ENCODE measurements at regions not wholly inside any gene's neighbourhood (a gene's known extent, or its start where the extent isn't known, plus 50 kb on each side); places are given as distances from the start of the nearest gene placed in this dataset.
"Not testable (repeated sequence)": the region's sequence is repeated elsewhere in the genome, so short reads cannot be mapped to it uniquely, and the experiment has no call there.

DNA sequence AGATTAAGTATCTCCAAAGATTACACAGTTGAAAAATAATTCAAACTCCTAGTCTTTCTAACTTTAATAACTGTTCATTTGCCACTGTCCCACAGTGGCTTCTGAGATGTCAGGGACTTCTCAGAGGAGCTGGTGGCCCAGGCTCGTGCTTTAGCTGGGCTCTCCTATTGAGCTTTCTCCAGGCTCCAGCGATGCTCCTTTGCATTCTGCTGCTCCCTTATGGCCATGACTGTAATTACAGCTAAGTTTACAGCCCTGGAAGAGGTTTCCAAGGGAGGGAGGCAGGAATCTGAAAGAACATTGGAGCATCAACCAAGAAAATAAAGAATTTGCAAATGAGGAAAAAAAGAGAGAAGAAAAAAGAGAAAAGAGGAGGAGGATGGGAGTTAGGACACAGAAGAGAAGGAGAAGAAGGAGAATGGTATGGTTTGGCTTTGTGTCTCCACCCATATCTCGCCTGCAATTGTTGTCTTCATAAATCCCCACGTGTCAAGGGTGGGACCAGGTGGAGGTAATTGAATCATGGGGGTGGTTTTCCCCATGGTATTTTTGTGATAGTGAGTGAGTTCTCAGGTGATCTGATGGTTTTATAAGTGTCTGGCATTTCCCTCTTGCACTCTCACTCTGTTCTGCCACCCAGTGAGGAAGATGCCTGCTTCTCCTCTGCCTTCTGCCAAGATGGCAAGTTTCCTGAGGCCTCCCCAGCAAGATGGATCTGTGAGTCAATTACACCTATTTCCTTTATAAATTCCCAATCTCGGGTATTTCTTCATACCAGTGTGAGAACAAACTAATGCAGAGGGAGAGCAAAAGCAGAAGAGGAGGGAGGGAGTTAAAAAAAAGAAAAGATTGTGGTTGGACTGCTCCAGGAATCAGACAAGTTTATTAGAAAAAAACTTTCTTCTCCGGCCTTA, 857.0 kb downstream of the KCNA4 start:
- intact Hi-C loops (cut with micrococcal nuclease): no loop called here
- H3K4me3 ChIP-seq (ENCODE audit: control extremely low read depth in 1 of 5, extremely low read depth in 1 of 5, insufficient read depth in 1 of 5, low read depth in 2 of 5, low read length in 4 of 5): no peak overlapping the region
- ChIA-PET POLR2A (no interaction called here), CTCF (no interaction called here)
- no peaks in the 10 kb centered on the region for H3K9me3 Mint-ChIP-seq (ENCODE audit: insufficient read depth)
- WGBS (ENCODE audit: insufficient coverage): 50% methylated on average over 4 of the region's 6 CpGs
- no peaks in the 10 kb centered on the region for H4K20me1 ChIP-seq (ENCODE audit: control insufficient read depth, insufficient read depth, low read length, poor library complexity, severe bottlenecking)
- H3K27ac ChIP-seq (ENCODE audit: low read length in 2 of 2): no peak overlapping the region
- H3K9me3 ChIP-seq (ENCODE audit: control extremely low read depth in 1 of 3, control insufficient read depth in 2 of 3, insufficient read depth in 1 of 3, low read length in 2 of 3): no peaks in the 10 kb centered on the region
- TF ChIP-seq EZH2 (IDR thresholded peaks at IDR 0.05; ENCODE audit: borderline replicate concordance, insufficient read depth, low read depth, low read length, poor library complexity, severe bottlenecking): no peak
- TF ChIP-seq, protein P1, sequence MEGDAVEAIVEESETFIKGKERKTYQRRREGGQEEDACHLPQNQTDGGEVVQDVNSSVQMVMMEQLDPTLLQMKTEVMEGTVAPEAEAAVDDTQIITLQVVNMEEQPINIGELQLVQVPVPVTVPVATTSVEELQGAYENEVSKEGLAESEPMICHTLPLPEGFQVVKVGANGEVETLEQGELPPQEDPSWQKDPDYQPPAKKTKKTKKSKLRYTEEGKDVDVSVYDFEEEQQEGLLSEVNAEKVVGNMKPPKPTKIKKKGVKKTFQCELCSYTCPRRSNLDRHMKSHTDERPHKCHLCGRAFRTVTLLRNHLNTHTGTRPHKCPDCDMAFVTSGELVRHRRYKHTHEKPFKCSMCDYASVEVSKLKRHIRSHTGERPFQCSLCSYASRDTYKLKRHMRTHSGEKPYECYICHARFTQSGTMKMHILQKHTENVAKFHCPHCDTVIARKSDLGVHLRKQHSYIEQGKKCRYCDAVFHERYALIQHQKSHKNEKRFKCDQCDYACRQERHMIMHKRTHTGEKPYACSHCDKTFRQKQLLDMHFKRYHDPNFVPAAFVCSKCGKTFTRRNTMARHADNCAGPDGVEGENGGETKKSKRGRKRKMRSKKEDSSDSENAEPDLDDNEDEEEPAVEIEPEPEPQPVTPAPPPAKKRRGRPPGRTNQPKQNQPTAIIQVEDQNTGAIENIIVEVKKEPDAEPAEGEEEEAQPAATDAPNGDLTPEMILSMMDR (IDR thresholded peaks at IDR 0.05): no peak
- ATAC-seq (ENCODE audit: low read depth) (no peak), DNase-seq (no peak)
- H3K27me3 Mint-ChIP-seq: no peaks in the 10 kb centered on the region
- no peaks in the 10 kb centered on the region for H3K79me2 ChIP-seq (ENCODE audit: control insufficient read depth, insufficient read depth, low read length)
- H3K4me1 Mint-ChIP-seq: no peaks in the 10 kb centered on the region
- no peaks in the 10 kb centered on the region for H3K4me1 ChIP-seq (ENCODE audit: control insufficient read depth in 2 of 2, insufficient read depth in 2 of 2, low read length in 2 of 2)
- no peaks in the 10 kb centered on the region for H3K36me3 ChIP-seq (replicated peaks in 1 of 2; ENCODE audit: control extremely low read depth in 1 of 2, control insufficient read depth in 1 of 2, extremely low read depth in 1 of 2, insufficient read depth in 2 of 2, low read length in 1 of 2)
- H3K4me3 Mint-ChIP-seq: no peak overlapping the region
- H3K27me3 ChIP-seq (replicated peaks in 1 of 4; ENCODE audit: control extremely low read depth in 1 of 4, control insufficient read depth in 3 of 4, insufficient read depth in 4 of 4, low read length in 3 of 4): no peaks in the 10 kb centered on the region
- no peak overlapping the region for H3K27ac Mint-ChIP-seq
- no peak overlapping the region for H3K4me2 ChIP-seq (replicated peaks; ENCODE audit: low read depth, low read length, poor library complexity, severe bottlenecking)
- no peak overlapping the region for H3K9ac ChIP-seq (ENCODE audit: low read length)
- H2AFZ ChIP-seq (ENCODE audit: insufficient read depth, low read depth, low read length, poor library complexity, severe bottlenecking): no peak overlapping the region

DNA sequence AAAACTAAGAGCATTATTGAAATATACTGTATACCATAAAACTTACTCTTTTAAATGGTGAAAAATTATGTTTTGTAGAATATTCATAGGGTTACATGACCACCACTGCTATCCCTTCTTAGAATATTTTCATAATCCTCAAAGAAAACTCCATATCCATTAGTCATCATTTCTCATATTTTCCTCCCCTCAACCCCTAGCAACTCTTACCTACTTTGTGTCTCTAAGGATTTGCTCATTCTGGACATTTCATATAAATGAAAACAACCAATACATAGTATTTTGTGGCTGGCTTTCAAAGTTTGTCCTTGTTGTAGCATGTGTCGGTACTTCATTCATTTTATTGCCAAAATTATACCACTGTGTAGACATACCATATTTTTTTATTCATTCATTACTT, 863.8 kb downstream of the KCNA4 start:
- Mint-ChIP-seq H3K4me3 (no peak overlapping the region), H3K27me3 (no peaks in the 10 kb centered on the region), H3K27ac (no peak overlapping the region), H3K4me1 (no peaks in the 10 kb centered on the region), H3K9me3 (ENCODE audit: insufficient read depth) (no peaks in the 10 kb centered on the region)
- ATAC-seq (ENCODE audit: low read depth) (no peak), DNase-seq (no peak)
- Histone ChIP-seq H4K20me1 (ENCODE audit: control insufficient read depth, insufficient read depth, low read length, poor library complexity, severe bottlenecking) (no peaks in the 10 kb centered on the region), H3K9me3 (ENCODE audit: control extremely low read depth in 1 of 3, control insufficient read depth in 2 of 3, insufficient read depth in 1 of 3, low read length in 2 of 3) (no peaks in the 10 kb centered on the region), H3K36me3 (replicated peaks in 1 of 2; ENCODE audit: control extremely low read depth in 1 of 2, control insufficient read depth in 1 of 2, extremely low read depth in 1 of 2, insufficient read depth in 2 of 2, low read length in 1 of 2) (no peaks in the 10 kb centered on the region), H2AFZ (ENCODE audit: insufficient read depth, low read depth, low read length, poor library complexity, severe bottlenecking) (no peak overlapping the region), H3K27ac (ENCODE audit: low read length in 2 of 2) (no peak overlapping the region), H3K4me3 (ENCODE audit: control extremely low read depth in 1 of 5, extremely low read depth in 1 of 5, insufficient read depth in 1 of 5, low read depth in 2 of 5, low read length in 4 of 5) (no peak overlapping the region), H3K4me2 (replicated peaks; ENCODE audit: low read depth, low read length, poor library complexity, severe bottlenecking) (no peak overlapping the region), H3K27me3 (replicated peaks in 1 of 4; ENCODE audit: control extremely low read depth in 1 of 4, control insufficient read depth in 3 of 4, insufficient read depth in 4 of 4, low read length in 3 of 4) (no peaks in the 10 kb centered on the region), H3K9ac (ENCODE audit: low read length) (no peak overlapping the region), H3K79me2 (ENCODE audit: control insufficient read depth, insufficient read depth, low read length) (no peaks in the 10 kb centered on the region), H3K4me1 (ENCODE audit: control insufficient read depth in 2 of 2, insufficient read depth in 2 of 2, low read length in 2 of 2) (no peaks in the 10 kb centered on the region)
- no CpG with 5 or more reads among the region's 1 CpG for whole genome bisulfite sequencing (ENCODE audit: insufficient coverage)
- intact Hi-C loops (cut with micrococcal nuclease): no loop called here
- TF ChIP-seq, protein P1 (IDR thresholded peaks at IDR 0.05): no peak
- no peak for TF ChIP-seq EZH2 (IDR thresholded peaks at IDR 0.05; ENCODE audit: borderline replicate concordance, insufficient read depth, low read depth, low read length, poor library complexity, severe bottlenecking)
- CTCF ChIA-PET: no interaction called here
- POLR2A ChIA-PET: no interaction called here

DNA sequence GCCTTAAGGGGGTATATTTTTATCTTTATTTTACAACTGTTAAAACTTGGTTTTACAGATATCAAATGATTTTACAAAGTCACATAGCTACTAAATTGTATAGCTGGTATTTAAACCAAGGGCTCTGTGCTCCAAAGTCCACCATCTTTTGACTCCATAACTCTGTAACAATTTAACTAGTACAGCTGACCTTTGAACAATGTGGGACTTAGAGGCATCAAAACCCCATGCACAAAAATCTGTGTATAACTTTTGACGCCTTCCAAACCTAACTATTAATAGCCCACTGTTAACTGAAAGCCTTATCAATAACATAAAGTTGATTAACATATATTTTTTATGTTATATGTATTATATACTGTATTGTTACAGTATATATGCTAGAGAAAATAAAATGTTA, 874.3 kb downstream of the KCNA4 start:
- H4K20me1 ChIP-seq (ENCODE audit: control insufficient read depth, insufficient read depth, low read length, poor library complexity, severe bottlenecking); H3K4me1 Mint-ChIP-seq; H3K27me3 ChIP-seq (replicated peaks in 1 of 4; ENCODE audit: control extremely low read depth in 1 of 4, control insufficient read depth in 3 of 4, insufficient read depth in 4 of 4, low read length in 3 of 4); DNase-seq; H3K27ac Mint-ChIP-seq; H3K4me1 ChIP-seq (ENCODE audit: control insufficient read depth in 2 of 2, insufficient read depth in 2 of 2, low read length in 2 of 2); H3K27me3 Mint-ChIP-seq; H3K4me3 Mint-ChIP-seq; H3K4me2 ChIP-seq (replicated peaks; ENCODE audit: low read depth, low read length, poor library complexity, severe bottlenecking); H3K9me3 ChIP-seq (ENCODE audit: control extremely low read depth in 1 of 3, control insufficient read depth in 2 of 3, insufficient read depth in 1 of 3, low read length in 2 of 3); POLR2A ChIA-PET; H3K79me2 ChIP-seq (ENCODE audit: control insufficient read depth, insufficient read depth, low read length); CTCF ChIA-PET; H3K4me3 ChIP-seq (ENCODE audit: control extremely low read depth in 1 of 5, extremely low read depth in 1 of 5, insufficient read depth in 1 of 5, low read depth in 2 of 5, low read length in 4 of 5); H3K9me3 Mint-ChIP-seq (ENCODE audit: insufficient read depth); H3K27ac ChIP-seq (ENCODE audit: low read length in 2 of 2); ATAC-seq (ENCODE audit: low read depth); H3K36me3 ChIP-seq (replicated peaks in 1 of 2; ENCODE audit: control extremely low read depth in 1 of 2, control insufficient read depth in 1 of 2, extremely low read depth in 1 of 2, insufficient read depth in 2 of 2, low read length in 1 of 2); intact Hi-C loops (cut with micrococcal nuclease); H2AFZ ChIP-seq (ENCODE audit: insufficient read depth, low read depth, low read length, poor library complexity, severe bottlenecking); H3K9ac ChIP-seq (ENCODE audit: low read length): not testable (repeated sequence)
- no CpG with 5 or more reads among the region's 1 CpG for WGBS (ENCODE audit: insufficient coverage)

Data from B cell (primary cell).